ENCODE measurements at regions not wholly inside any gene's neighbourhood (a gene's known extent, or its start where the extent isn't known, plus 50 kb on each side); places are given as distances from the start of the nearest gene placed in this dataset.
A peak's percentile ranks its signal among the peaks of the same experiment; 100 is the strongest.

- DNase-seq (ENCODE audit: low spot score) = no peak
Observed at GRCh38 chr5:10849278-10849677, 88.2 kb upstream of the DAP start.

GRCh38 chr5:10844016-10844415 lies 83.0 kb upstream of the DAP start:
- DNase-seq (ENCODE audit: low spot score) = no peak

GRCh38 chr5:10842823-10843222 lies 81.8 kb upstream of the DAP start:
- no peak for DNase-seq (ENCODE audit: low spot score)

DNA sequence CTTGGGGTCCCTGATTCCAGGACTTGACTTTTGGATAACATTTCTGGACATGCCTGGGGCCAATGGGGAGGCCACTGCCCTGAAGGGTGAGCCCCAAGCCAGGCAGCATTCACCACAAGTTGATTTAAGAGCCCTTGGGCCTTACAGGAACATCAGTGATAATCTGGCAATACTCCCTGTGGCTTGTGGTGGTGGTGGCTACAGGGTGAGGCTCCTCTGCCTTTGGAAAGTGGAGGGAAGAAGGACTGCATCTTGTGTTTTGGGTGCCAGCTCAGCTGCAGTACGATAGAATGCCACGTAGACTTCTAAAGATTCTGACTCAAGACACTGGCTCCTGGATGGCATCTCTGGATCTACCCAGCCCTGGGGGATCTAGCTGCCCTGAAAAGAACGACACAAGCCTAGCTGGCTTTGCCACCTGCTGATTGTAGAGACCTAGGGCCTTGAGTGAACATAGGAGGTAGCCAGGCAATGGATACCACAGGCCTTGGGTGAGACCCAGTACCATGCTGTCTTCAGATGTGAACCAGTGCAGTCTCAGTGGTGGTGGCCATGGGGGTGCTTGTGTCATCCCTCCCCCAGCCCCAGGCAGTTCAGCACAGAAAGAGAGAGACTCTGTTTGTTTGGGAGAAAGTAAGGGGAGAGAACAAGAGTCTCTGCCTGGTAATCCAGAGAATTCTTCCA lies 79.0 kb upstream of the DAP start:
- no peak for DNase-seq (ENCODE audit: low spot score)

DNA sequence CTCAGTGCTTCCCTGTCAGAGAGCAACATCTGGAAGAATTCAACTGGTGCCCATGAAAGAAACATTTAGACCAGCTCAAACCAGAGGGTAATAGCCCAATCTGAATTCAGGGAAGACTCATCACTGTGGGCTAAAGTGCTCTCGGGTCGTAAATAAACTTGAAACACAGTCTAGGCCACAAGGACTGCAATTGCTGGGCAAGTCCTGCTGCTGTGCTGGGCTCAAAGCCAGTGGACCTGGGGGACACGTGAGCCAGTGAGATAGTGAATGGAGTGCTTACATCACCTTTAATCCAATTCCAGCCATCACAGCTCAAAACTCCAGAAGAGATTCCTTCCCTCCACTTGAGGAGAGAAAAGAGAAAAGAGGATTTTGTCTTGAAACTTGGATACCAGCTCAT lies 78.1 kb upstream of the DAP start:
- no peak for DNase-seq (ENCODE audit: low spot score)

DNA sequence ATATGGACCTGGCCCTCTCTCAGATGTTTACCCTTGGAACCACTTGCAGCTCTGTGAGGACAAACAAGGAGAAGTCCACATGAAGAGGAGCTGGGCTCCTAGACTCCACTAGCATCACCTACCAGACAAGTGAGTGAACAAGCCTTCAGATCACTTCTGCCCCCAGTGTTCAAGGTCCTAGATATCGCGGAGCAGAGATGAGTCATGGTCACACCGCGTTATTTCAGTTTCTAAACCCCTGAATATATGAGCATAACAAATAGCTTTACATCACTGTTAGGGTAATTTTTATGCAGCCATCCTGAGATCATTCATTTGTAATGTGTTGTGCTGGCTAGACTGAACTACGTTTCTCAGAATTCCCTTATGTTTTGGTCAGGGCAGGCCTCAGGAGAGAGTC lies 77.0 kb upstream of the DAP start:
- DNase-seq (ENCODE audit: low spot score) = no peak

GRCh38 chr5:10836986-10837385 lies 76.0 kb upstream of the DAP start:
- peak; percentile 61 for DNase-seq (ENCODE audit: low spot score)

DNA sequence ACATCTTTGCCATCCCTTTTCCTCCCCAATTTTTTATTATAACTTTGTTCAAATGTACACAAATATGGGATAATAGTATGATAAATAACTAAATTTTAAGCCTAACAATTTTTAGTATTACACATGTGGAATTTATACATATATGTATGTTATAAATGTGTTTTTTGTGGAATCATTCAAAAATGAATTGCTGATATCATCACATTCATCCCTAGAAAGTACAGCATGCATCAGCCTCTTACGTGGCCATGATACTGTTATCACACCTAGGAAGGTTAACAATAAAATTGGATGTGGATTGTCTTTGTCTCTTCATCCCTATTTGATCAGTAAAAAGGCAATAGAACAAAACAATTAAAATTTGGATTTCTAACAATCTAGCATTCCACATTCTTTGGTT lies 73.7 kb upstream of the DAP start:
- DNase-seq (ENCODE audit: low spot score) = no peak

DNA sequence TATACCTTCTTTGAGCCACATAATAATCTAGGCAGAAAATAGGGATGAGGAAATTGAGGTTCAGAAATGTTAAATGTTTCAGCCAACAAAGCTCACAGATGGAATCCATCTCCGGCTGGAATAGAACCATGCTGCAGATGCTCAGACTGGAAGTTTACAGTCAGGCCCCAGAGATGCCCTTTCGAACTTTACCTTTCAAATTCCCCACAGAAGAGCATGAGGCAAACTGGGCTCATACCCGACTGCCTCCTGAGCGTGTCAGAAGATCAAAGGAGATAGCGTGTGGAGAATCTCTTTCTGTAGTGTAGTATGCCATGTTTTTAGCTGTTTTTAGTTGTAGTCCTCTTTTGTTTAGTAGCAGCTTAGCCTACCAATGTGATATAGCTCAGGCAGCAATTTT lies 72.0 kb upstream of the DAP start:
- no peak for DNase-seq (ENCODE audit: low spot score)

DNA sequence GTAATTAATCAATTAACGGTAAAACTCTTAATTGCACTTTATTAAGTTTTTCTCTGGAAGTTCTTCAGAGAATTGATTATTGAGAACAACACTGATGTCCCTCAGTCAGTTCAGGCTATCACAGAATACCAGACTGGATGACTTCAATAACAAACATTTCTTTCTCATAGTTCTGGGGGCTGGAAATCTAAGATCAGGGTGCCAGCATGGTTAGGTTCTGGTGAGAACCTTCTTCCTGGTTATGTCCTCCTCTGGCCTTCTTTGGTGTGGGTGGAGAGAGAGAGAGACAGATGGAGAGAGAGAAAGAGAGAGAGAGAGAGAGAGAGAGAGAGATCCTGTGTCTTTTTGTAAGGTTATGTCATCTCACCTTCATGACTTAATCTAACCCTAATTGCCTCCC lies 71.4 kb upstream of the DAP start:
- DNase-seq (ENCODE audit: low spot score) = no peak

DNA sequence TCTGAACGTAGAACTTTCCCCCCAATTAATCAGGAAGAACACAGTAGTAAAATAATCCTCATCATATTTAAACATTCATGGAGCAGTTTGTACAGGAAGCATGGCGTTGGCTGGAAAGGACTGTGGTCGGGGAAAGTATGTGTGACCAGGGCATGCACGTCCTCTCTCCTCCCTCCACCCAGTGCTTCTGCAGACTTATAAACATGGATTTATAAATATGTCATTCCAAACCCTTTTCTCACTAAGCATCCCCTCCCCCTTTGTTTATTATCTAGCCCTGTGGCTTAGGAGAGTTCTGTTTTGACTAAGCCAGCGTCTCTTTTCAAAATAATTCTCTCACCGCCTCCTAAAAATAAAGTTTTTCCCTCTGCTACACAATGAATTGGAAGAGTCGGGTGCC lies 70.4 kb upstream of the DAP start:
- DNase-seq (ENCODE audit: low spot score) = peak; percentile 74

- DNase-seq (ENCODE audit: low spot score) = peak; percentile 23
Observed at GRCh38 chr5:10828241-10828640, 67.2 kb upstream of the DAP start.

DNA sequence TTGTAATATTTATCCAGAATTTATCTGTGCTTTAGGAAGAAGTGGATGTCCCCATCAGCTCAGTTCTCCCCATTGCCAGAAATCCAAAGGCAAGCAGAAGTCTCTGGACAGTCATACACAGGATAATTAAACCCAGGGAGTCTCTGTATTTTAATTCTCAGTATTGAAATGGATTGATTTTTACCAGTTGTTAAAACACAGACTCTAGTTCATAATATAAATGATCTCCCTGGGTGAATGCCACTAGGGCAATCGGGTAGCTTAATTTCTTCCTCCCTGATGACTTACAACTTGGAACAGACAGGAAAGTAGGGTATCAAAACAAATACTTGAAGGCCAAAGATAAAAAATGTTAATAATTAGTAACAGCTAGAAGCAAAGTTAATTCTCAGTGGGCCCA lies 66.5 kb upstream of the DAP start:
- DNase-seq (ENCODE audit: low spot score) = no peak

- no peak for DNase-seq (ENCODE audit: low spot score)
Observed at GRCh38 chr5:10826971-10827370, 65.9 kb upstream of the DAP start.

DNA sequence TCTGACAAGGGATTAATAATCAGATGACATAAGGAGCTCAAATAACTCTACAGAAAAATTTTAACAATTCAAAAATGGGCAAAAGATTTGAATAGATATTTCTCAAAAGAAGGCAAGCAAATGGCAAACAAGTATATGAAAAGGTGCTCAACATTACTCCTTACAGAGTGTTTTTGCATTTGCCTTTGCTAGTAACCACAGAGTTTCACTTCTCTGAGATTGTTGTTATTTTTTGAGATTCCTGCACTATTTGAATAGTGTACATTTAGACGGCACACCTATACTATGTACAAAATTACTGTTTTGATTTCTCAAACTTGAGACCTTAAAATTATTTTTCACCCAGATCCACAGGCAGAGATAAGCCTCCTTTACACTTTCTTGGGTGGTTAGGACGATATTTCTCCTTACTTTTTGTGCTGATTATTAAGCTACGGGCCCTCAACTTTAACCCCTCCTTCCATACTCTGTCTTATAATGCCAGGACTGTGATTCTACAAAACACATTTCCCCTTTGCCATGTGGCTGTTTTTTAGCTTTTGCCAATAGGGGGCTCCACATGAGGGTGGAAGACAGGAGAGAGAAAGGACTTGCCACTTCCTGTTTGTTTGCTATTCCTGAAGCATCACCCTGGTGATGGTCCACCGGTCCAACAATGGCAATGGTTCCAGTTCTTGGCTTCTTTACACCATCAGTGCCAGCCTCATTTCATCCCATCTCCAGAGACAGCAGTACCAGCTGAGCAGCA lies 65.0 kb upstream of the DAP start:
- no peak for DNase-seq (ENCODE audit: low spot score)

GRCh38 chr5:10812218-10812617 lies 51.2 kb upstream of the DAP start:
- no peak for DNase-seq (ENCODE audit: low spot score)
